Spleen (tissue), 7 donors: ENCODE measurements at regions not wholly inside any gene's neighbourhood (a gene's known extent, or its start where the extent isn't known, plus 50 kb on each side); places are given as distances from the start of the nearest gene placed in this dataset.

Experiments
- POLR2A ChIP-seq, 3 donors: fragments of 450-650 bp; IDR thresholded peaks; one replicate each; pipeline ENCODE4 v1.5.1; 2017; ENCODE audit warnings: antibody characterized with exemption in 3 of 3, mild to moderate bottlenecking in 1 of 3
- TF ChIP-seq, protein P1 (sequence below), 11 experiments: fragments of 200-600 bp in 7 of 11; fragments of 450-650 bp in 4 of 11; sonication (generic) in 4 of 11; IDR thresholded peaks in 8 of 11; conservative IDR thresholded peaks in 3 of 11; 1 replicate in 7 of 11; 2 replicates in 4 of 11; pipeline versions ENCODE4 v1.4.0 to v1.8.0; 2016 to 2021; ENCODE audit warnings: antibody characterized with exemption in 11 of 11, inconsistent platforms in 4 of 11, mild to moderate bottlenecking in 1 of 11
- donor health status: DM: no; HTN: no; CAD: no; lungs with moderate emphysema.
- donor health status: DM: no; HTN: no; CAD: no.
- donor health status: DM: no; HTN: no; CAD: no.

GRCh38 chr2:14560716-14561115 is 71.8 kb upstream of the LRATD1 start:
- TF ChIP-seq, protein P1, sequence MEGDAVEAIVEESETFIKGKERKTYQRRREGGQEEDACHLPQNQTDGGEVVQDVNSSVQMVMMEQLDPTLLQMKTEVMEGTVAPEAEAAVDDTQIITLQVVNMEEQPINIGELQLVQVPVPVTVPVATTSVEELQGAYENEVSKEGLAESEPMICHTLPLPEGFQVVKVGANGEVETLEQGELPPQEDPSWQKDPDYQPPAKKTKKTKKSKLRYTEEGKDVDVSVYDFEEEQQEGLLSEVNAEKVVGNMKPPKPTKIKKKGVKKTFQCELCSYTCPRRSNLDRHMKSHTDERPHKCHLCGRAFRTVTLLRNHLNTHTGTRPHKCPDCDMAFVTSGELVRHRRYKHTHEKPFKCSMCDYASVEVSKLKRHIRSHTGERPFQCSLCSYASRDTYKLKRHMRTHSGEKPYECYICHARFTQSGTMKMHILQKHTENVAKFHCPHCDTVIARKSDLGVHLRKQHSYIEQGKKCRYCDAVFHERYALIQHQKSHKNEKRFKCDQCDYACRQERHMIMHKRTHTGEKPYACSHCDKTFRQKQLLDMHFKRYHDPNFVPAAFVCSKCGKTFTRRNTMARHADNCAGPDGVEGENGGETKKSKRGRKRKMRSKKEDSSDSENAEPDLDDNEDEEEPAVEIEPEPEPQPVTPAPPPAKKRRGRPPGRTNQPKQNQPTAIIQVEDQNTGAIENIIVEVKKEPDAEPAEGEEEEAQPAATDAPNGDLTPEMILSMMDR (IDR thresholded peaks at IDR 0.05 in 8 of 11, conservative IDR thresholded peaks at IDR 0.05 in 3 of 11) = no peak
- no peak for TF ChIP-seq POLR2A (IDR thresholded peaks at IDR 0.05)
